Endothelial cell of umbilical vein (primary cell): ENCODE measurements at regions not wholly inside any gene's neighbourhood (a gene's known extent, or its start where the extent isn't known, plus 50 kb on each side); places are given as distances from the start of the nearest gene placed in this dataset.

Experiments used
- BruUV-seq: library from RNA; stranded (reverse); fragments of 400-500 nt; replicated peaks from 2 replicates; lab custom pipeline; 2021; lab: Mats Ljungman, UMichigan
- CTCF ChIA-PET: fragments of 300-600, 350-600 bp; sonication (Branson Sonifier 250); formaldehyde crosslinking; loops from one replicate; lab custom pipeline; 2021; ENCODE audit warnings: antibody characterized with exemption, inconsistent platforms; lab: Charles Lee
- POLR2A ChIA-PET: fragments of 300-600, 350-600 bp; sonication (Branson Sonifier 250); formaldehyde crosslinking; loops from one replicate; lab custom pipeline; 2021; ENCODE audit warnings: antibody characterized with exemption, inconsistent platforms; lab: Charles Lee
- DNase-seq: peaks from one replicate; pipeline ENCODE4 v3.0.0-alpha.2; 2011; ENCODE audit warnings: low read depth, low spot score
- FAIRE-seq: peaks from 2 replicates; lab custom pipeline; 2011; peaks lifted over from hg19 to GRCh38; lab: Jason Lieb, UNC
- H2AFZ ChIP-seq: 2 replicates; pipeline ENCODE4 v1.6.0; 2012; ENCODE audit warnings: low read depth, low read length, control low read depth, inconsistent platforms
- H3K27ac ChIP-seq: 2 replicates; pipeline ENCODE4 v1.5.1; 2011; ENCODE audit warnings: low read depth, mild to moderate bottlenecking, control low read depth, low read length, moderate library complexity; ENCODE audit not compliant: insufficient read depth
- H3K27me3 ChIP-seq, 2 experiments: 2 replicates each; pipeline versions ENCODE4 v1.6.0 to v1.6.1; 2011; ENCODE audit warnings: low read length in 2 of 2, mixed read lengths in 1 of 2; ENCODE audit not compliant: control insufficient read depth in 2 of 2, insufficient read depth in 2 of 2
- H3K36me3 ChIP-seq, 2 experiments: 2 replicates in 1 of 2; 3 replicates in 1 of 2; pipeline ENCODE4 v1.5.1; 2011; ENCODE audit warnings: low read length in 2 of 2, mild to moderate bottlenecking in 1 of 2, moderate library complexity in 1 of 2; ENCODE audit not compliant: control insufficient read depth in 2 of 2, insufficient read depth in 2 of 2; ENCODE audit errors: extremely low read depth in 1 of 2
- H3K4me1 ChIP-seq: 3 replicates; pipeline ENCODE4 v1.5.1; 2011; ENCODE audit warnings: mild to moderate bottlenecking, low read length; ENCODE audit not compliant: control insufficient read depth, insufficient read depth; ENCODE audit errors: extremely low read depth
- H3K4me2 ChIP-seq: 2 replicates; pipeline ENCODE4 v1.6.1; 2011; ENCODE audit warnings: low read length, control low read depth, mixed read lengths; ENCODE audit not compliant: insufficient read depth
- H3K4me3 ChIP-seq, 3 experiments: fragments of 200-600 bp in 1 of 3; sonication (generic), shearing (Covaris generic) in 1 of 3; replicated peaks in 1 of 3; 2 replicates each; pipeline ENCODE4 v1.5.1; 2011 to 2016; ENCODE audit warnings: control low read depth in 3 of 3, low read length in 3 of 3, mild to moderate bottlenecking in 2 of 3, inconsistent platforms in 1 of 3, low read depth in 1 of 3, moderate library complexity in 1 of 3; ENCODE audit not compliant: insufficient read depth in 1 of 3
- H3K79me2 ChIP-seq: 2 replicates; pipeline ENCODE4 v1.6.0; 2012; ENCODE audit warnings: low read length, inconsistent platforms; ENCODE audit not compliant: control insufficient read depth, insufficient read depth
- H3K9ac ChIP-seq: replicated peaks from 2 replicates; pipeline ENCODE3; 2011; ENCODE audit warnings: low read length, control low read depth; ENCODE audit not compliant: insufficient read depth; ENCODE audit errors: extremely low read depth
- H3K9me1 ChIP-seq: replicated peaks from 3 replicates; pipeline ENCODE4 v1.6.0; 2011; ENCODE audit warnings: mild to moderate bottlenecking, low read length; ENCODE audit not compliant: control insufficient read depth, insufficient read depth; ENCODE audit errors: extremely low read depth
- H3K9me3 ChIP-seq: replicated peaks from 2 replicates; pipeline ENCODE4 v1.5.1; 2012; ENCODE audit warnings: low read length, inconsistent platforms; ENCODE audit not compliant: control insufficient read depth, insufficient read depth
- H4K20me1 ChIP-seq: replicated peaks from 2 replicates; pipeline ENCODE3; 2011; ENCODE audit warnings: mild to moderate bottlenecking, low read length; ENCODE audit not compliant: control insufficient read depth, insufficient read depth; ENCODE audit errors: extremely low read depth
- CTCF ChIP-seq, 2 donors: IDR thresholded peaks; 1 replicate in 1 of 2; 2 replicates in 1 of 2; pipeline ENCODE4 v1.5.1; 2011; ENCODE audit warnings: low read length in 2 of 2, mild to moderate bottlenecking in 2 of 2, moderate library complexity in 2 of 2, control low read depth in 1 of 2, inconsistent platforms in 1 of 2, low read depth in 1 of 2; ENCODE audit not compliant: insufficient read depth in 1 of 2; ENCODE audit errors: extremely low read depth in 1 of 2
- EZH2 ChIP-seq: IDR thresholded peaks from 2 replicates; pipeline ENCODE4 v1.6.1; 2012; ENCODE audit warnings: borderline replicate concordance, low read depth, mild to moderate bottlenecking, moderate library complexity, low read length, inconsistent platforms; ENCODE audit not compliant: severe bottlenecking
- FOS ChIP-seq: IDR thresholded peaks from 2 replicates; pipeline ENCODE4 v1.6.1; 2011; ENCODE audit warnings: mild to moderate bottlenecking, low read length, moderate library complexity, borderline replicate concordance; ENCODE audit not compliant: insufficient read depth
- GATA2 ChIP-seq: IDR thresholded peaks from 2 replicates; pipeline ENCODE4 v1.7.0; 2011; ENCODE audit warnings: low read depth, mild to moderate bottlenecking, moderate library complexity, mixed read lengths, low read length; ENCODE audit not compliant: insufficient read length, insufficient read depth
- JUN ChIP-seq: IDR thresholded peaks from 2 replicates; pipeline ENCODE4 v1.6.1; 2011; ENCODE audit warnings: borderline replicate concordance, low read depth; ENCODE audit not compliant: insufficient read length, insufficient read depth
- MAX ChIP-seq: IDR thresholded peaks from 2 replicates; pipeline ENCODE4 v1.6.1; 2011; ENCODE audit not compliant: insufficient read depth, insufficient read length
- MYC ChIP-seq: IDR thresholded peaks from one replicate; pipeline ENCODE4 v1.6.1; 2011; ENCODE audit warnings: mild to moderate bottlenecking, low read depth, low read length
- POLR2A ChIP-seq: IDR thresholded peaks from 2 replicates; pipeline ENCODE4 v1.6.1; 2012; ENCODE audit warnings: low read depth, mild to moderate bottlenecking, control low read depth, low read length
- POLR2AphosphoS5 ChIP-seq: IDR thresholded peaks from 2 replicates; pipeline ENCODE4 v1.6.1; 2012; ENCODE audit warnings: low read depth, mild to moderate bottlenecking, control low read depth, low read length, moderate library complexity; ENCODE audit not compliant: insufficient read depth
- dilution Hi-C: fragments of 300-500 bp; cut with MboI; formaldehyde crosslinking; loops from one replicate; pipeline ENCODE4 v1.15.0; 2019; ENCODE audit warnings: low sequenced_read_pairs; ENCODE audit not compliant: extremely low pct_ligation_motif_present
- intact Hi-C: fragments of 100-400 bp; cut with micrococcal nuclease; formaldehyde crosslinking; loops from one replicate; pipeline ENCODE4 v1.10.0; 2022

DNA sequence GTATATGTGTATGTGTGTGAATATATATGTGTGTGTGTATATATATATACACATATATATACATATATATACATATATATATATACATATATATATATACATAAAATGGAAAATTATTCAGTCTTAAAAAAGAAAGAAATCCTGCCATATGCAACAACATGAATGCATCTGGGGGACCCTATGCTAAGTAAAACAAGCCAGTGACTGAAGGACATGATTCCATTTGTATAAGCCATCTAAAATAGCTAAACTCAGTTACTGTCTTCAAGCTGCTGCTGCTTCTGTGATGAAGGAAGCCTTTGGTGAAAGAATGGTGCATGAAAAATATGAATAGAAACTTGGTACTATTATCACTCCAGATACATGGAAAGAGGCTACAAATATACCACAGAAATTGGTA lies 118.6 kb downstream of the ATXN7L3B start:
- no peaks in the 10 kb centered on the region for H3K36me3 ChIP-seq
- intact Hi-C loops (no loop called here), dilution Hi-C loops (no loop called here)
- no peak for FAIRE-seq
- ChIA-PET CTCF (no interaction called here), POLR2A (no interaction called here)
- DNase-seq = no peak
- no peak overlapping the region for H3K4me2 ChIP-seq
- no peaks in the 10 kb centered on the region for H3K79me2 ChIP-seq
- no peaks in the 10 kb centered on the region for H3K4me1 ChIP-seq
- H3K9me3 ChIP-seq = no peaks in the 10 kb centered on the region
- no peak overlapping the region for H3K27ac ChIP-seq
- no TSS peak for BruUV-seq
- H3K27me3 ChIP-seq = no peaks in the 10 kb centered on the region
- no peak overlapping the region for H3K9ac ChIP-seq
- no peak overlapping the region for H3K4me3 ChIP-seq
- H4K20me1 ChIP-seq = no peaks in the 10 kb centered on the region
- no peak overlapping the region for H2AFZ ChIP-seq
- TF ChIP-seq EZH2 (no peak), POLR2A (no peak), MAX (no peak), JUN (no peak), GATA2 (no peak), FOS (no peak), CTCF (IDR thresholded peaks at IDR 0.05; ENCODE audit: extremely low read depth in 1 of 2, insufficient read depth in 1 of 2, low read depth in 1 of 2, low read length in 2 of 2) (no peak), MYC (no peak), POLR2AphosphoS5 (no peak)
- no peaks in the 10 kb centered on the region for H3K9me1 ChIP-seq
